Stimulated activated CD4-positive, alpha-beta T cell treated with anti-CD3 and anti-CD28 coated beads, Interleukin-2, amount 100 ng/mL, for 24 hours (primary cell): ENCODE measurements at regions not wholly inside any gene's neighbourhood (a gene's known extent, or its start where the extent isn't known, plus 50 kb on each side); places are given as distances from the start of the nearest gene placed in this dataset.

ENCODE experiments used
- DNase-seq, 2 donors: peaks; one replicate each; pipeline ENCODE4 v3.0.0-alpha.2; 2020

DNA sequence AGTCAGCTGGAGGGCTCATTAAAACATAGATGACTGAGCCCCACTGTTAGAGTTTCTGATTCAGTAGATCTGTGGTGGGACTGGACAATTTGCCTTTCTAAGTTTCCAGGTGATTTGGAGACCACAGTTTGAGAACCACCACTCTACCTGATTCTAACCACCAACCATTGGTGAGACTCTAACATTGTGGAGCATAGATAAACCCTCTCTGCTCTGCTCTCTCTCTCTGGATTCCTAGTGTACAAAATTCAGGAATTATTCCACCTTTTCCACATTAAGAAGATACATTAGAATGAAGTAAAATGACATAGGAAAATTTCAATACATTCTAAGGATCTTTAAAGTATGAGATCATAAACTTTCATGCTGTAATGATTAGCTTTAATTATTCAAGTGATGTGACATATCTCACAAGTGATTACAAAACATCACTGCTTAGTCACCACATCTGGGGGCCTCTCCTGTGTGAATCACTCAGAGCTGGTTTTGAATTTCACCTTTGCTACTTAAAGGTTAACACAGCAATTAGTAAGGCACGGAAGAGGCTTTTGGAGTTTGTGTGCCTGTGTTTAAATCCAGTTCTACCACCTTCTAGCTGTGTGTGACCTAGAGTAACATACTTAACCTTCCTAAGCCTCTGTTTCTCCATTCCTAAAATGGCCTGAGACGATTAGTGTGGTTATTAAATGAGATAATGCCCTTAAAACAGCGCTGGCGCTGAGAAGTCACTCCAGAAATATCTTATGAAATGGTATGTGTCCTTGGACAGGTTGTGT lies 78.5 kb upstream of the NBEA start:
- no peak for DNase-seq

DNA sequence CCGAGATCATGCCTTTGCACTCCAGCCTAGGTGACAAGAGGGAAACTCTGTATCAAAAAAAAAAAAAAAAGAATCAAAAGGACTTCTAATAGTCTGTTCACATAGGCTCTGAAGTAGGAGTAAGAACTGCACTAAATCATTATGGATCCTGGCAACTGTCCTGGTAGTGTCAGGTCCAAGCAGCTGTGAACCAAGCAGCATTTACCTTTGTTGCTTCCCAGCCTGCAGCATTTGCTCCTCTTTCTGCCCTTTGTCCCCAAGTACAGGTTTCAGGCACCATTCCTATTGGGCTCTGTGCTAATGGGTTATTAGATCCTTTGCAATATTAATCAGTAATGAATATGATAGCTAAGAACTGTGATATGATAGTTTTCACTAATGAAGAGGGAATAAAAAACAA lies 77.4 kb upstream of the NBEA start:
- no peak for DNase-seq

DNA sequence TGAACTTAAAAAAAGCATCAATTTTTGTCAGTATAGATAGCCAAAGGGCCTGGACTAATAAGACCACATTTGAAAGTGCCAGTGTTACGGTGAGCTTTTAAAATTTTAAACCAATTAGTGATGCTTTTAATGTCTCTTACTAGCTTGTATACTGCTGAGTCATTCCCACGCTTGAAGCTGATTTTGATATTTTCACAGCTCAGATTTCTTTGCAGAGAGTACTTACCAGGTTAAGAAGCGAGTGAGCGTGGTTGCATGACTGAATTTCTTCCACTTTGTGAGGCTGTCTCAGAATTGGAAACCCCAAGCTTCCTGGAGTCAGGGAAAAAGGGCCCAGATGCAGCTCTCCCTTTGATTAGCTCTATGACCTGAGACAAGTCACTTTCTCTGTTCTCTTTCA lies 74.5 kb upstream of the NBEA start:
- DNase-seq, result no peak

DNA sequence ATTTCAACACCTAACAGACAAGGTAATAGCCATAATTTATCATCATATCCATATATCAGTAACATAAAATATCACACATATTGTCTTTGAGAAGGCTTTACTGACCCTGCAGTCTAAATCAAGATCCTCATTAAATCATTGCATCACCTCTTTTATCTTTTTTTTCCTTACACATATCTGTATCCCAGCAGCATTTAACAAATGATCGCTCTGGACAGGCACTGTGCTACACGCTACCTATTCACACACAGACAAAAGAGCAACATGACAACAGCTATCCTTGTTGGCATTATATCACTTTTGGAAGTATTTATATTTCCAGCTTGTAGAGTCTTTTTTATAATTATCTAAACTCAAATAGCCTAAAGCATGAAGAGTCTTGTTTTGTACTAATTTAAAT lies 73.3 kb upstream of the NBEA start:
- no peak for DNase-seq

- DNase-seq, result no peak
Measured at GRCh38 chr13:34869696-34870095, 72.4 kb upstream of the NBEA start.

- DNase-seq, result no peak
Measured at GRCh38 chr13:34878329-34878728, 63.7 kb upstream of the NBEA start.

DNA sequence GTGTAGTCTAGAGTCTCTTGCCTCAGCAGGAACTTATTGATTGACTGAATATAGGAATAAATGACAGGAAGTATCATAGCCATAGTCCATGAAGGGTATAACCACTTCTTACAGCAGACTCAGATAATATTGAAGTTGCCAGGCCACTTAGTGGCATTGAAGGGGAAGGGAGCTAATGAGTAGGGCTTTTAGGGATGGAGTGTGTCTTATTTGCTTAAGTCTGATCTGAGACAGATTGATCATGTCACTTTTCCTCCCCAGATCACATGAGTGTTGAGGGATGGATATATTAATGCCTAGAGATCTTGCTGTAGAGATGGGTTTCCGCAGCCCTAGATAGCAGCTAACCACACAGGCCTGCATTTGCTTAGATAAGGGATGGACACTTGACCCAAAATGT lies 62.2 kb upstream of the NBEA start:
- DNase-seq, result no peak

DNA sequence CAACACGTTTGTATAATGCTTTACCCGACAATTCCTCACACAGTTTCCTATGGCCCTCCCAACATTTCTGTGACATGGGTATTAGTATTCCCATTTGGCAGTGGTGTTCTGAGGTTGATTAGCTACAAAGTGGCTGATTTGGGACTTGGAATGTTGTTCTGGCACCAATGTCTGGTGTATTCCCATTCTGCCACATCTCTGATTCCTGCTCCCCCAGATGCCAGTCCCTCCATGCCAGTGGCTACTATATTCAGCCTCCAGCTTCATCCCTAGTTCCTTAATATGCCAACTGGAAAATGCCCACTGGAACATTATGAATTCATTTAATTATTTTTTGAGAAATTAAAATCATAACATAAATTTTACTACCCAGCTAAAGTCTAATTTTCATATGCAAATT lies 60.6 kb upstream of the NBEA start:
- DNase-seq, result no peak

DNA sequence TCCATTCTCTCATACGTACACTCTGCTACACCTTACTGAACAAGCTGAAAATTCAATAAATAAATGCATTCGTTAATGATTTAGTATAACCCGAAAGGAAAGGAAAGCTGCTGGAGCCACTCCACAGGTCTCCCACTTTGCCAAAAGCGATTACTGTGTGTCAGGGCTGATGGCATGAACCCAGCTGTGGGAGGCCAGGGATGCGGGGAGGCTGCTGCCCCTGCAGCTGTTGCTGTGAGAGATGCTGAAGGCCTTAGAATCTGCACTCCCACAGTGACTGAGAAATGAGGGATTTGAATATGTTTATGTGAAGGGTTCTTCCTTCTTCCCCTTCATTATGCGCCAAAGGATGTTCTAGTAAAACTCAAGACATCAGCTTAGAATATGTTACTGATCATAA lies 58.7 kb upstream of the NBEA start:
- DNase-seq, result no peak

DNA sequence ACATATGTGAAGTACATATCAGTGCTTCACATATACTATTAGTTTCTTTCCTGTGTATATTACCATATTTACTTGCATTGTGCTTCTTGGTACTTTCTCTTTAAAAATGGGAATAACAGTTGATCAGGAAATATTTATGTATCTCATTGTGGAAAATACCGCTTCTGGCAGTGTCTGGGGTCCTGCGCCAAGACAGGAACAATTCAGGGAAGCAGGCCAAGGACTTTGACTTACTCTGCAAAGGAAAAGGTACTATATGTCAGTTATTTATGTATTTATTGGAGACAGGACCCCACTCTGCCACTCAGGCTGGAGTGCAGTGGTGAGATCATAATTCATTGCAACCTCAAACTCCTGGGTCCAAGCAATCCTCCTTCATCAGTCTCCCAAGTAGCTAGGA lies 57.7 kb upstream of the NBEA start:
- DNase-seq, result no peak

GRCh38 chr13:34886121-34886875 lies 55.8 kb upstream of the NBEA start:
- DNase-seq, result no peak

DNA sequence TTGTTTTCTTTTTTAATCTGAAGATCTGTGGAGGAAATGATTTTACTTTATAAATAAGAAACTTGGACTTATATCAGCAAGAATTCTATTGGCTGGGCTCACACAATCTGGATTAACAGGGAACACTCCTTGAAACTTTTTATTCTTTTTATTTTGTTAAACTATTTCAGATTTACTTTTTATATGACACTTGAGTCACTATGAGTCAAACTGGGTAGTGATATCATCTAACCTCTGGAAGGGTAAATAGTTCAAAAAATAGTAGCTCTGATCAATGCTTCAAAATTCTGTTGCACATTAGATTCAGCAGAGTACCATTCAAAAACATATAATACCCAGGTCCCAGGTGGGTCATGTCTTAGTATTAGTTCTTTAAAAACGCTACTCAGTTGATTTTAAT lies 55.1 kb upstream of the NBEA start:
- no peak for DNase-seq
